HG03060 (cell line): ENCODE measurements at regions not wholly inside any gene's neighbourhood (a gene's known extent, or its start where the extent isn't known, plus 50 kb on each side); places are given as distances from the start of the nearest gene placed in this dataset.
"Not testable (repeated sequence)": the region's sequence is repeated elsewhere in the genome, so short reads cannot be mapped to it uniquely, and the experiment has no call there.

Experiments
- ATAC-seq: cut with Tn5 transposase; IDR thresholded peaks from one replicate; pipeline ENCODE4 v1.9.1; 2021; ENCODE audit warnings: low read depth, moderate number of reproducible peaks; ENCODE audit not compliant: unreplicated experiment

- no peak for ATAC-seq
These were observed 99.2 kb upstream of the UXS1 start for GRCh38 chr2:106293271-106293783.

DNA sequence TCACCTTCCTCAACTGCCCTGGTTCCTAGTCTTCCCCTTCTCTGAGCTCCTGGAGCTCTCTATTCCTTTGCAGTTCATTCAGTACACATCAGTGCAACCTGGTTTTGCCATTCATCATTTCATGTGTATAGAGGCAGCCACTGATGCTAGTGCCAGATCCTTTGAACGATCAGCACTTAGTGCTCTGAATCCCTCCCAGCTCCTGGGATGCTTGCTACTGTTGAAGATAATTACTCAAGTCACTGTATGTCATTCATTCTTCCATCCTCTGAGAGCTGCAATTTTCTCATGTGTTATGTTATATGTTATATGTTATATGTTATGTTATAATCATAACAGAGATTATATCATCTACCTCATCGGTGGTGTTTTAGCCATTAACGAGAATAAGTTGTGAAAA is 98.5 kb upstream of the UXS1 start:
- ATAC-seq = no peak

GRCh38 chr2:106288873-106289272 is 94.8 kb upstream of the UXS1 start:
- no peak for ATAC-seq

- ATAC-seq = no peak
These were observed 91.2 kb upstream of the UXS1 start for GRCh38 chr2:106285237-106285829.

DNA sequence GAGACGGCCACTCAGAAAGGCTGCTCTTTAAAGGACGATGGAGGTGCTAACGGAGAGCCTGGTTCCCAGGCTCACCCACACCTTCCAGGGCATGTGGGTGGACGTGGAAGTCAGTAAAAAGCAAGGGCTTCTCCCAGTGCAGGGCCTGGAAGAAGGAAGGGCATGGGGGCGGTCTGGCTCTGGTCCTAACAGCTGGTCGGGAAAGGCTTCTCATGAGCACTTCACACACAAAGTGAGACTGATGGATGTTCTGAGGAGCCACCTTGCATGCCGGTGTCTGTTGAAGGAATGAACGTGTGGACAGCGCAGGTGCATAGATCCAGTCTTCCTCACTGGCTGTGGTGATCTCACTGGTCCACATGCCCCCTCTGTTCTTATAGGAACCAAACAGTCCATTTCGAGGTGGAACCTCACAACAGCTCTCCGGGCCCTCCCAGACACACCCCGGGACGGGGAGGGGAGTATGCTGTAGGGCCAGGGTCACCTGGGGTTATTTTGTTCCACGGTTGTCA is 90.6 kb upstream of the UXS1 start:
- no peak for ATAC-seq

DNA sequence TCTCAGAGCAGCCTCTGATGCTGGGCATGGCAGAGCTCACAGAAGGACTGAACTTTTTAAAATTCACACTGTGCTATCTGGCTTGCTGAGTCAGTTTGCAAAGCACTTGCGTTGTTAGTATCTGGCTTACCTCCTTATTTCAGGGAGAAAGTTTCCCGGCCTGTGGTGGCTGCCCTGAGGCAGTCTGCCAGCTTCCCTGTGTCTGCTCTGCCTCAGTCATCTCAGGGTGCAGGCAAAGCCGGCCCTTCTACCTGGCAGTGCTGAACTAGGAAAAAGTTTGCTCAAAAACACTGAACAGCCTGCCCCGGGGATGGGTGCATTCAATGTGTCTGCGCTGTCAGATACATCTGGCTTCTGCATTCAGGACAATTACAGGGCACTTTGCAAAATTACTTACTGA is 90.2 kb upstream of the UXS1 start:
- no peak for ATAC-seq

DNA sequence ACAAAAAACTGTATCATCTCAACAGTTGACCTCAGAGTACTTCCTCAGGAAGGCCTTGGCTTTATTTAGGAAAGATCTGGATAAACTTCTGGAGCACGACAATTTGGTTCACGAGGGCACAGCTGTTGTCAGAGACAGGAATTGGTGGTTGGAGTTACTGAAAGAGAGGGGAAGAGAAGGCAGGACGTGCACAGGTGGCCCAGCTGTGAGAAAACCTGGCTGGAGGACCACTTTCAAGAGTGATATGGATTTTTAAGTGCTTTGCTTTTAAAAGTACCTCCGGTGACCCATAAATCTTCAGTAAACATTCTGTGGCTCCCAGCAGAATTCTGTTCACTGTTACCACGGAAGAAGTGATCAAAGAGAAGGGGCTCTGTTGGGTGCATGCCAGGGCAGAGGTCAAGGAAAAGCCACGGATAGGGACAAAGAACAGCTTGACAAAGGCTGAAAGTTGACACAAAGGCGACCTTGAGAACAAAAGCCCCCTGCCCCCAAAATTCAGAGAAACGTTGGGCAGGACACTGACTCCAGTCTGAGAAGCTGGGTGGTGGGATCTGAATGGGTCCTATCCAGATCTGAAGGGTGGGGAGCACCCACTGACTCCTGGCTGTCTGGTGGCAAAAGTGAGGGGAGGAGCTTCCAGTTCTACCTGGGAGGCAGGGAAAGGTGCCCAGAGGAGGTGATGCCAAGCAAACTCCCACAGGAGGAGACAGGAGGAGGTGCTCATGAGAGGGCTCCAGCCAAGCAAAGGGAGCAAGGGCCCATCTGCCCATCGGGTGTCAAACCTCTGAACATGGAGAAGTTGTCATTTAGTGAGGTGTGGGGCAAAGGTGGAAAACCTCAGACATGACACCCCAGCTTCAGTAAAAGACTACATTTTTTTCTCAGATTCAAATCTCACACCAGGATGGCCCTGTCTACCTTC is 89.4 kb upstream of the UXS1 start:
- not testable (repeated sequence) for ATAC-seq

DNA sequence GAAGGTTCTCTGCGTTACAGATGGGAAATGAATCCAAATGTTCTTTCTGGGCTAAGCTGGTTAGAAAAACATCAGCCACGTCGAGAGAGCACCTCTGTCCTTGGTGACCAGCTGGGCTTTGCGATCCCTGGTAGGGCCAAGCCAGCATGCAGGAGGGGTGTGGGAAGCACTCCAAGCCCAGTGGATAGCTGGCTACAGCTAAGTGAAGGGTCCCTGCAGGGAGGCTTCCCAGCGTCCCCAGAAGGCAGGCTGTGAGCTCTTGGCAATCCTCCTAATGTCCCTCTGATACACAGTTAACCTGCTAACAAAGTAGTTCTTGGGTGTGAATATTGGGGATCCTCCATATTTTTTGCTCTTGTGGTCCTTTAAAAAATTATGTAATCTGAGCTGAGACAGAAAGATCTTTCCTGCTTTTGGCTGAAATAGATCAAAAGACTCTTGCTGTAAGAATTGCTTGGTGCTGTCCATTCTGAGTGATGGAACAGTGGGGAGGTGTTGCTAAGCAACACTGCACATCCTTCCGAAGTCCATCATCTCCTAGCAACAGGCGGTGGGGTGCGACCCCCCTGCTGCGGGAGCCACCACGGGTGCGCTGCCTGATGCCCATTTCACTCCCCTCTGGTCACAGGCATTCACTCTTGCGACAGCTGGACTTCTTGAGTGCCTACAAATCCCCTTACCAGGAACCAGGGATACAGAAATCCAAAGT is 88.5 kb upstream of the UXS1 start:
- no peak for ATAC-seq

GRCh38 chr2:106281907-106282430 is 87.9 kb upstream of the UXS1 start:
- ATAC-seq = not testable (repeated sequence)

GRCh38 chr2:106280722-106281446 is 86.8 kb upstream of the UXS1 start:
- no peak for ATAC-seq

DNA sequence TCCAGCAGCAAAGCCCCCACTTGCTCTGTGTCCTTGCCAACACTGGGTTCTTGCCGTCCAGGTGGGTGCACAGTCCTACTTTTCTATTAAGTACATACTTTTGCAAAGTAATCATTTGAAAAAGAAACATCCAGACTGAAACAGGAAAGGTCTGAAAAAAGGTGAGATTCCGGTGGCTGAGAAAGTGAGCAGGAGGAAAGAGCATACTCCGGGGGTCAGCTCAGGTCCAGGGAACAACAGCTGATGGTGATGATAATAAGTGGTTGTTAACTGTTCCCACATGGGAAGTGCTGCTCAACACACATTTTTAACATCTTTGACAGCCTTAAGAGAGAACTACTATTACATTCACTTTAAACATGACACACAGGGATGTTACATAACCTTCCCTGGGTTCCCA is 86.1 kb upstream of the UXS1 start:
- no peak for ATAC-seq

DNA sequence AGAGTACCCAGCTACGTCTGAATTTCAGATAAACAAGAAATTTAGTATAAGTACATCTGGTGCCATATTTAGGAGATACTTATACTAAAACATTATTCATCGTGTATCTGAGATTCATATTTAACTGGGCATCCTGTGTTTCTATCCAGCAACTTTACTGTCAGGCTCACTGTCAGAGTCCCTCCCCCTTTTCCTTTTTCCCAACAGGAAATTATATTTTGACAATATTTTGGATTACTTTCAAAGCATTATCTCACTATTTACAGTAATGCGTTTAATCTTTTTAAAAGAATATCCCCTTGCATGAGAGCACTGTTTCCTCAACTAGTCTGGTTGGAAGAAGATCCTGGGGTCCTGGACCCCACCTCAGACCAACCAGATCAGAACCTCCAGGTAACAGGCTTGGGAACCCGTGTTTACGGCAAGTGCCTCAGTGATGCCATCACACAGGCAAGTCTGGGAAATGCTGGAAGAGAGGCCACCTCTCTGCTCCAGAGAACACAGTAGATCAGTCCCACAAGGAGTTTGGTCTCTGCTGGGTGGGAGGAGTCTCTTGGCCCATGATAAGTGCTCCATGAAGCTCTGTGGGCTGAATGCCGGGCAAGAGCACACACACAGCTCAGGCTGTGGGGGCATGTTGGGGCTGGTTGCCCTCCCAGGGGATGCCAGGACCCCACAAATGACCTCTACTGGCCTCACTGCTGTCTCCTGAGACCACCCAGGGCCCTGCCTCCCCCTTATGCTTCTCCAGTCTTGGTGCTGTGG is 84.2 kb upstream of the UXS1 start:
- ATAC-seq = no peak

GRCh38 chr2:106277426-106277825 is 83.3 kb upstream of the UXS1 start:
- no peak for ATAC-seq

GRCh38 chr2:106275971-106276370 is 81.9 kb upstream of the UXS1 start:
- ATAC-seq = no peak

DNA sequence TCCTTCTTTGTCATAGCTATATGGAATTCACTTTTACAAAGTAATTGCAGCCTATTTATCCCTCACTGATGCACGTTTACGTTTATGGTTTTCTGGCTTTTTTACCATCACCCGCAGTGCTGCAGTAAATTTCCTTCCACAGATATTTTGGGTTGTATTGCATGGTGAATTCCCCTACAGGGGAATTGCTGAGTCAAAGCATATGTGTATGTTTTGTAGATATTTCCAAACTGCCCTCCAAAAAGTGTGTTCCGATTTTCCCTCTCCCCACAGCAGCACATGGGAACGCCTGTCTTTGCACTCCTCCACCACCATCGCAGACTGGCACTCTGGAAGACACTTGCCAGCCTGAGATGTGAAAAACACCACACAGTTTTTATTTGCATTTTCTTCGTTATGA is 80.6 kb upstream of the UXS1 start:
- no peak for ATAC-seq

- ATAC-seq = no peak
These were observed 78.2 kb upstream of the UXS1 start for GRCh38 chr2:106272216-106272807.

- no peak for ATAC-seq
These were observed 76.4 kb upstream of the UXS1 start for GRCh38 chr2:106270471-106270891.

GRCh38 chr2:106269591-106270291 is 75.6 kb upstream of the UXS1 start:
- no peak for ATAC-seq
